ENCODE measurements at regions not wholly inside any gene's neighbourhood (a gene's known extent, or its start where the extent isn't known, plus 50 kb on each side); places are given as distances from the start of the nearest gene placed in this dataset.

- no peak for TF ChIP-seq HEYL (CRISPR knock-in tag; IDR thresholded peaks at IDR 0.05)
These were observed 451.3 kb downstream of the NFIB start (continued) for GRCh38 chr9:13862654-13863053.

- POLR2A ChIA-PET = no interaction called here
- CTCF ChIA-PET = interaction anchor here (0.5 kb wide), 1 partner anchor 566 kb away, joined by 3 read pairs; no protein-coding TSS in a partner anchor
- H3K9me3 ChIP-seq = no peaks in the 10 kb centered on the region
These were observed 452.8 kb downstream of the NFIB start for GRCh38 chr9:13860946-13861640.

GRCh38 chr9:13860019-13860418 lies 453.9 kb downstream of the NFIB start:
- ChIA-PET CTCF (interaction anchor here (1.3 kb wide), 1 partner anchor 42 kb away, joined by 3 read pairs; no protein-coding TSS in a partner anchor), POLR2A (no interaction called here)
- ATAC-seq = no peak
- H3K4me1 ChIP-seq = no peaks in the 10 kb centered on the region
- no peaks in the 10 kb centered on the region for H3K9me3 ChIP-seq
- no peak for FAIRE-seq
- H3K4me3 ChIP-seq = no peak overlapping the region
- no peak for DNase-seq (ENCODE audit: low read depth in 1 of 2, low spot score in 1 of 2)
- no peak overlapping the region for H3K4me2 ChIP-seq
- 51% methylated on average over 5 of the region's 5 CpGs for WGBS (ENCODE audit: missing lambda C conversion rate)
- no peak overlapping the region for H3K27ac ChIP-seq
- TF ChIP-seq CHD2 (IDR thresholded peaks at IDR 0.05; ENCODE audit: low read length, partially characterized antibody) (no peak), ZFP36 (IDR thresholded peaks at IDR 0.05; ENCODE audit: borderline replicate concordance, partially characterized antibody) (no peak), RCOR1 (IDR thresholded peaks at IDR 0.05; ENCODE audit: low read depth, low read length) (no peak), SMC3 (IDR thresholded peaks at IDR 0.05) (no peak), NPAS2 (CRISPR knock-in tag; IDR thresholded peaks at IDR 0.05; ENCODE audit: borderline replicate concordance) (no peak), MAZ (IDR thresholded peaks at IDR 0.05; ENCODE audit: borderline replicate concordance, low read depth, low read length) (no peak), RARB (CRISPR knock-in tag; IDR thresholded peaks at IDR 0.05) (no peak), NFE2L2 (conservative IDR thresholded peaks at IDR 0.05; ENCODE audit: low read length) (no peak), HES2 (IDR thresholded peaks at IDR 0.05) (no peak), JUNB (IDR thresholded peaks at IDR 0.05) (no peak), EP300 (IDR thresholded peaks at IDR 0.05) (no peak), PHF8 (IDR thresholded peaks at IDR 0.05; ENCODE audit: borderline replicate concordance, low read depth) (no peak), HEYL (CRISPR knock-in tag; IDR thresholded peaks at IDR 0.05) (no peak)
- TF ChIP-seq, protein P1, sequence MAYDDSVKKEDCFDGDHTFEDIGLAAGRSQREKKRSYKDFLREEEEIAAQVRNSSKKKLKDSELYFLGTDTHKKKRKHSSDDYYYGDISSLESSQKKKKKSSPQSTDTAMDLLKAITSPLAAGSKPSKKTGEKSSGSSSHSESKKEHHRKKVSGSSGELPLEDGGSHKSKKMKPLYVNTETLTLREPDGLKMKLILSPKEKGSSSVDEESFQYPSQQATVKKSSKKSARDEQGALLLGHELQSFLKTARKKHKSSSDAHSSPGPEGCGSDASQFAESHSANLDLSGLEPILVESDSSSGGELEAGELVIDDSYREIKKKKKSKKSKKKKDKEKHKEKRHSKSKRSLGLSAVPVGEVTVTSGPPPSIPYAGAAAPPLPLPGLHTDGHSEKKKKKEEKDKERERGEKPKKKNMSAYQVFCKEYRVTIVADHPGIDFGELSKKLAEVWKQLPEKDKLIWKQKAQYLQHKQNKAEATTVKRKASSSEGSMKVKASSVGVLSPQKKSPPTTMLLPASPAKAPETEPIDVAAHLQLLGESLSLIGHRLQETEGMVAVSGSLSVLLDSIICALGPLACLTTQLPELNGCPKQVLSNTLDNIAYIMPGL (CRISPR knock-in tag; IDR thresholded peaks at IDR 0.05; ENCODE audit: borderline replicate concordance) = no peak
- TF ChIP-seq, protein P2, sequence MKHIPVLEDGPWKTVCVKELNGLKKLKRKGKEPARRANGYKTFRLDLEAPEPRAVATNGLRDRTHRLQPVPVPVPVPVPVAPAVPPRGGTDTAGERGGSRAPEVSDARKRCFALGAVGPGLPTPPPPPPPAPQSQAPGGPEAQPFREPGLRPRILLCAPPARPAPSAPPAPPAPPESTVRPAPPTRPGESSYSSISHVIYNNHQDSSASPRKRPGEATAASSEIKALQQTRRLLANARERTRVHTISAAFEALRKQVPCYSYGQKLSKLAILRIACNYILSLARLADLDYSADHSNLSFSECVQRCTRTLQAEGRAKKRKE (CRISPR knock-in tag; IDR thresholded peaks at IDR 0.05; ENCODE audit: low read depth) = no peak
- TF ChIP-seq, protein P3, sequence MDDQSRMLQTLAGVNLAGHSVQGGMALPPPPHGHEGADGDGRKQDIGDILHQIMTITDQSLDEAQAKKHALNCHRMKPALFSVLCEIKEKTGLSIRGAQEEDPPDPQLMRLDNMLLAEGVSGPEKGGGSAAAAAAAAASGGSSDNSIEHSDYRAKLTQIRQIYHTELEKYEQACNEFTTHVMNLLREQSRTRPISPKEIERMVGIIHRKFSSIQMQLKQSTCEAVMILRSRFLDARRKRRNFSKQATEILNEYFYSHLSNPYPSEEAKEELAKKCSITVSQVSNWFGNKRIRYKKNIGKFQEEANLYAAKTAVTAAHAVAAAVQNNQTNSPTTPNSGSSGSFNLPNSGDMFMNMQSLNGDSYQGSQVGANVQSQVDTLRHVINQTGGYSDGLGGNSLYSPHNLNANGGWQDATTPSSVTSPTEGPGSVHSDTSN (IDR thresholded peaks at IDR 0.05) = no peak

More at GRCh38 chr9:13860946-13861640, 452.8 kb downstream of the NFIB start:
- Histone ChIP-seq H3K4me3 (no peak overlapping the region), H3K27ac (no peak overlapping the region), H3K4me1 (no peaks in the 10 kb centered on the region), H3K4me2 (no peak overlapping the region)
- ATAC-seq (no peak), DNase-seq (ENCODE audit: low read depth in 1 of 2, low spot score in 1 of 2) (no peak), FAIRE-seq (no peak)
- WGBS (ENCODE audit: missing lambda C conversion rate) = 8% methylated on average over 3 of the region's 3 CpGs
- TF ChIP-seq SMC3 (IDR thresholded peaks at IDR 0.05) (no peak), FOSB (CRISPR knock-in tag; IDR thresholded peaks at IDR 0.05) (no peak), NFE2L2 (conservative IDR thresholded peaks at IDR 0.05; ENCODE audit: low read length) (no peak), HOXB5 (CRISPR knock-in tag; IDR thresholded peaks at IDR 0.05) (no peak), USF2 (IDR thresholded peaks at IDR 0.05) (no peak), REST (IDR thresholded peaks at IDR 0.05) (no peak), EP300 (IDR thresholded peaks at IDR 0.05) (no peak), CEBPB (IDR thresholded peaks at IDR 0.05) (no peak), SREBF2 (IDR thresholded peaks at IDR 0.05) (no peak)

All from A549 (cell line).